ENCODE measurements at regions not wholly inside any gene's neighbourhood (a gene's known extent, or its start where the extent isn't known, plus 50 kb on each side); places are given as distances from the start of the nearest gene placed in this dataset.

DNA sequence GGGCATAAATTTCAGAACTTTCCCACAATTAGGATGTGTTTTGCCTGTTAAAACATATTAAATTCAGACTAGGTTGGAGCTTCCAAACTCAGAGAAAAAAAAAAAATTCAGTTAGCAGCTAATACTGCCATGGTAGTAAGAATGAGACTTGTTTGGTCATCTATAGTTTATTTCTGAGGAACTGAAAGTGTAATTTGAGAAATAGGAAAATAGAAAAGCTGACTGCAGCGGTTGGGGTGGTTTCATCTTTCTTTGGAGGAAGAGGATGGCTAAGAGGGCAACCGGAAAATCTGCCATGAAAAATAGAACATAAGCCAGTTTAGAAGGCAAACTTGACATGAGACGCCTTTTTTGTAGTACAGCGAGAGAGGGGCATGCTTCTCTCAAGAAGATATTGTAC, 371.2 kb upstream of the ROBO2 start:
- Histone ChIP-seq H4K5ac (ENCODE audit: insufficient read length, low read depth, low read length) (no peak overlapping the region), H3K79me2 (ENCODE audit: control insufficient read depth in 1 of 2, insufficient read depth in 2 of 2, low read length in 2 of 2) (no peaks in the 10 kb centered on the region), H4K8ac (ENCODE audit: extremely low read depth, insufficient read depth, low read length) (no peak overlapping the region), H3K27ac (ENCODE audit: low read depth, low read length) (no peak overlapping the region), H3K56ac (replicated peaks; ENCODE audit: insufficient read length, low read depth, low read length) (no peak overlapping the region), H3K4me1 (replicated peaks in 1 of 4; ENCODE audit: control insufficient read depth in 3 of 4, insufficient read depth in 4 of 4, low read length in 3 of 4) (0 out of 7 replicates have a peak, but pooled peaks cover 0 to under 1% (median 0%) of the 10 kb centered on the region in 4 experiments), H2BK20ac (ENCODE audit: low read length) (no peak overlapping the region), H3K36me3 (ENCODE audit: control insufficient read depth in 2 of 4, insufficient read depth in 4 of 4, low read length in 3 of 4) (no peaks in the 10 kb centered on the region), H4K20me1 (replicated peaks in 1 of 2; ENCODE audit: control insufficient read depth in 1 of 2, insufficient read depth in 2 of 2, low read length in 2 of 2) (no peaks in the 10 kb centered on the region), H3K18ac (ENCODE audit: extremely low read depth, low read length) (no peak overlapping the region), H2AFZ (ENCODE audit: low read length) (no peak overlapping the region), H2BK15ac (ENCODE audit: low read length) (no peak overlapping the region), H2AK5ac (ENCODE audit: low read depth, low read length) (no peak overlapping the region), H2BK5ac (ENCODE audit: low read depth, low read length) (no peak overlapping the region), H3K23me2 (ENCODE audit: low read depth, low read length) (no peaks in the 10 kb centered on the region), H2BK120ac (replicated peaks; ENCODE audit: low read depth, low read length) (no peak overlapping the region), H3K9me3 (ENCODE audit: insufficient read depth in 2 of 2, low read depth in 1 of 2, low read length in 1 of 2) (no peaks in the 10 kb centered on the region), H3K27me3 (replicated peaks in 1 of 4; ENCODE audit: control insufficient read depth in 3 of 4, extremely low read depth in 1 of 4, insufficient read depth in 3 of 4, low read length in 3 of 4) (no peaks in the 10 kb centered on the region), H3K4me2 (ENCODE audit: insufficient read depth in 1 of 2, low read depth in 2 of 2, low read length in 2 of 2) (no peak overlapping the region), H2BK12ac (ENCODE audit: low read depth, low read length) (no peak overlapping the region), H3K14ac (ENCODE audit: insufficient read length) (no peak overlapping the region), H3K4me3 (ENCODE audit: extremely low read depth in 1 of 4, insufficient read depth in 2 of 4, low read depth in 3 of 4, low read length in 4 of 4) (no peak overlapping the region), H4K91ac (replicated peaks; ENCODE audit: insufficient read length, low read length) (no peak overlapping the region), H3K4ac (replicated peaks; ENCODE audit: insufficient read length, low read depth, low read length) (no peak overlapping the region), H3K23ac (ENCODE audit: insufficient read length) (no peak overlapping the region), H3K9ac (replicated peaks in 1 of 4; ENCODE audit: extremely low read depth in 1 of 4, low read depth in 3 of 4, low read length in 3 of 4) (no peak overlapping the region), H3K79me1 (ENCODE audit: low read depth, low read length) (no peaks in the 10 kb centered on the region)
- 91% methylated on average over 4 of the region's 4 CpGs; no CpG with 5 or more reads in 1 of the 2 experiments for WGBS, 2 experiments (ENCODE audit: extremely low coverage in 1 of 2, insufficient coverage in 1 of 2, insufficient read length in 1 of 2, insufficient replicate concordance in 2 of 2, low coverage in 1 of 2, low lambda C conversion rate in 2 of 2, missing lambda C conversion rate in 1 of 2)
- CTCF ChIA-PET (ENCODE audit: partially characterized antibody): interaction anchor here (0.6 to 1.3 kb wide), 3 partner anchors 15 to 148 kb away, joined by 3 read pairs; no protein-coding TSS in a partner anchor
- POLR2A ChIA-PET (ENCODE audit: partially characterized antibody): interaction anchor here (0.6 kb wide), 1 partner anchor 56 kb away, joined by 3 read pairs; no protein-coding TSS in a partner anchor
- TF ChIP-seq KDM1A (IDR thresholded peaks at IDR 0.05; ENCODE audit: borderline replicate concordance, low read length) (no peak), ZNF274 (IDR thresholded peaks at IDR 0.05; ENCODE audit: borderline replicate concordance, extremely low read depth, low read length) (no peak), TCF12 (IDR thresholded peaks at IDR 0.05; ENCODE audit: low read depth, low read length) (no peak), GTF2F1 (IDR thresholded peaks at IDR 0.05; ENCODE audit: borderline replicate concordance, low read depth, low read length) (no peak), SP2 (IDR thresholded peaks at IDR 0.05; ENCODE audit: low read length) (no peak)
- no peak for FAIRE-seq
- DNase-seq (ENCODE audit: low read depth in 1 of 2, low spot score in 2 of 2): no peak

All from H1 (cell line).